ENCODE measurements at regions not wholly inside any gene's neighbourhood (a gene's known extent, or its start where the extent isn't known, plus 50 kb on each side); places are given as distances from the start of the nearest gene placed in this dataset.

DNA sequence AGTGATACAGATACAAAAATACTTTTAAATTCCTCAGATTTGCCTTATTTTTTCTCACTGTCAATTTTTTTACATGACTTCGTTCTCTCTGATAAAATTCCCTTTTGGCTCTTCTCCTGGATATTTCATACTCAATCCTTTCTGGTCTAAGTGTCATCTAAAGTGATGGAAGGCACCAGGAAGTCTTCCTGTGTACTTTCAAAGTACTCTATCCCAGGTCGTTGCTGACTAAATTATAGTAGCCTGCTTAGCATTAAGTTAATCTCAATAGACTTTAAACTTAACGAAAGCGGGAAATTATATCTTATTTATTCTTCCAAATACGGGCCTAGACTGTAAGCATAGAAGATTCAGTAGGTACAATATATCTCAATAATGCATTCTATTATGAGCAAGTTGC lies 67.8 kb downstream of the CASP12 start:
- no peaks in the 10 kb centered on the region for H3K9me3 Mint-ChIP-seq

DNA sequence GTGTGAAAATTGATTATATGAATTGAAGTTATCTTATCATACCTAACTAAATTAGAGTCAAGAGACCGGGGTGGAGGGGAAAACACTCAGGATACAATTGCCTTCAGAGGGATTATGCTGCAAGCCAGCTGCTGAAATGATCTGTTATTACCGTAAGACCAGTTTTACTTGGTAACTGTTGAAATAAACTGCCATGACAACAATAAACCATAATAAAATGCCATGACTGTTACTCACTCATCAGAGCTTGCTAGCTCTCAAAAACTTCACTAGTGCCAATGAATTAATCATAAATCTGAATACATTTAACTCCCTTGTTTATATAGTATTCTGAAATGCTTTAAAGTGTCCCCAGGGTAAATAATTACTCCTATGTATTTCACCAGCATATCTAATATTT lies 68.2 kb downstream of the CASP12 start:
- ATAC-seq (no peak), DNase-seq (ENCODE audit: low spot score in 2 of 2) (no peak)
- no peaks in the 10 kb centered on the region for H3K36me3 Mint-ChIP-seq
- H3K9me3 Mint-ChIP-seq: no peaks in the 10 kb centered on the region
- no peak overlapping the region for H3K27ac Mint-ChIP-seq

More for the DNA sequence above, 67.8 kb downstream of the CASP12 start:
- Mint-ChIP-seq H3K27ac (no peak overlapping the region), H3K36me3 (no peaks in the 10 kb centered on the region)
- ATAC-seq: no peak
- no peak for DNase-seq (ENCODE audit: low spot score in 2 of 2)

DNA sequence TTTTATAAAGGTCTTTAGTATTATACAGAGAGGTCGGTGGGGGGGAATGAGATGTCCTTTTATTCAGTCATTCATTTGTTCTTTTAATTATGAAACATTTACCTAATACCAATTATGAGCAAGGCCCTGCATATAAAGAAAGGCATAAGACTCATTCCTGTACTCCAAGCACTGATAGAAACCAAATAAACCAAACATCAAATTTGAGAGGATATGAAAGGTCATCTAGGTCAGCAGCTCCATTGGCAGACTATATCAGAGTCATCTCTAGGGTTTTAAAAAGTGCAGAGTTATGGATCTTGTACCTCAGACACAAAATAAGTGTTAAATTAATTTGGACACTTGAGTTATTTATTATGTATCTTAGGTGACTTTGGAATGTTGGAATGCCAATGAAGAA lies 71.5 kb downstream of the CASP12 start:
- no peak for DNase-seq (ENCODE audit: low spot score in 2 of 2)
- peak overlapping the region in 1 of 2 donors; percentile 3 for H3K27ac Mint-ChIP-seq
- H3K9me3 Mint-ChIP-seq: no peaks in the 10 kb centered on the region
- no peak for ATAC-seq
- no peaks in the 10 kb centered on the region for H3K36me3 Mint-ChIP-seq

DNA sequence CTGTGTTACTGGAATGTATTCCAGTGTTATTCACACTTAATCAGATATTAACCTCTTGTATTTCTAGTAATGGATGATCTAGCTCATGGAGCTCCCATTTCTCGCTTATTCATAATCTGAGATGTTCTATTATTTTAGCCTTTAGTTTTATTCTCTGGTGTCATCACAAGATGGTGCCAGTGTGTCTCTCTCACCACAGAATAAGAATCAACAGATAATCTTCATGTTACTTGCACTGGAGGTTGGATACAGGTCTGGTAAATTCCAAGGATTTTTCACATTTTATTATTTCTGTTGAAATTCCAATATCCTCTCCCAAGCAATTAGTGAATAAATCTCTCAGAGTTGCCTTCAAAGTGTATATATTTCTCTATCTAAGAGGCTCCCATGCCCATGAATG lies 74.6 kb downstream of the CASP12 start:
- no peak for ATAC-seq
- no peaks in the 10 kb centered on the region for H3K9me3 Mint-ChIP-seq
- H3K36me3 Mint-ChIP-seq: no peaks in the 10 kb centered on the region
- DNase-seq (ENCODE audit: low spot score in 2 of 2): no peak
- no peak overlapping the region for H3K27ac Mint-ChIP-seq

DNA sequence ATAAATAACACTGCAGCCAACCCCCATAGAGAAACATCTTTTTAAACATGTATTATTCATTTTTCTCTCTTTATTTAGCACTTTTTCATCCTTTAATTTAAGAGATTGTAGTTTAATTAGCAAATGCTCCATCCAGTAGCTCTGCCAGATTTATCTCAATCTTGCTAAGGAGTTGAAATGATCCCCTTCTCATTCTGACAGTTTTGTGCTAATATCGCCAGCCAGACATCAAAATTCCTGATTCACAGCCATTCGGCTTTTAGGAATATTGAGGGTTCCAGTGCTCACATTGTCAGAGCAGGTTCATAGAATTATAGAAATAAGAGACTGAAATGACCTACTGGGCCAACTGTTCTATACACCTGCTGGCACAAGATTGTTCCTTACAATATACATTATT lies 77.8 kb downstream of the CASP12 start:
- no peaks in the 10 kb centered on the region for H3K9me3 Mint-ChIP-seq
- no peak for ATAC-seq
- H3K27ac Mint-ChIP-seq: no peak overlapping the region
- no peak for DNase-seq (ENCODE audit: low spot score in 2 of 2)
- H3K36me3 Mint-ChIP-seq: no peaks in the 10 kb centered on the region

DNA sequence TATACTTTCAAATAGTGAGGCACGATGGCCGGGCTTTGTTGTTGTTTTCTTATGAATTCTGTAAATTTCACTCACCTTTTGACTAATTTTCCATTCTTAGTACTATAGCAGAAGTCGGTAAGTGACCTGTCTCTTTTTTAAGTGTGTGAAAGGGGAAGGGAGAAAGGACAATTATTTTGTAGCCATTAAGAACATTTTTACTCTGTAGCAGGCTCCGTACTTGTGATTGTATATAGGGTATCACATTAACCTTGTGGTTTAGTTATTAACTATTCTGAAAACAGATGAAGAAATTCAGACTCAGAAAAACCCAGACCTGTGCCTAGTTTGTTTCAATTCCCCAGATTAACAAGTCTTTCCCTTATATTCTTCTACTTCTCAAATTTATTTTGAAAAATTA lies 78.7 kb downstream of the CASP12 start:
- ATAC-seq (no peak), DNase-seq (ENCODE audit: low spot score in 2 of 2) (no peak)
- no peak overlapping the region for H3K27ac Mint-ChIP-seq
- H3K9me3 Mint-ChIP-seq: no peaks in the 10 kb centered on the region
- no peaks in the 10 kb centered on the region for H3K36me3 Mint-ChIP-seq

DNA sequence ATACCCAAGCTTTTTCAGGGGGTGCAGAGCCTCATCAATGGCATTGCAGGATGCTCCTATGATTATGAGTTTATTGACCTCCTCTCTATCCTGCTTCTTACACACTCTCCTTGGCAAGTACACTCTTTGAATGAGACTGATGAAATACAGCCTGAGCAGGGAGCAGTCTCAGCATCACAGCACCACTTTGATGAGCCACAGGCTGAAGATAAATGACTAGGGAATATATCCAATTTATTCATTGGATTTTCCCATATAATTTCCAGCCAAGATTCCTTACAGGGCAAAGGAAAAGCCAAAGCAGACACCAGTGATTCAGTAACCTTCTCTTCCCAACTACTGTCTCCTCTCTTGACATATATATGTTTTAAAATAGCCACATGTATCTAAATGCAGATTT lies 79.2 kb downstream of the CASP12 start:
- no peak overlapping the region for H3K27ac Mint-ChIP-seq
- H3K9me3 Mint-ChIP-seq: no peaks in the 10 kb centered on the region
- DNase-seq (ENCODE audit: low spot score in 2 of 2) (no peak), ATAC-seq (no peak)
- H3K36me3 Mint-ChIP-seq: no peaks in the 10 kb centered on the region

DNA sequence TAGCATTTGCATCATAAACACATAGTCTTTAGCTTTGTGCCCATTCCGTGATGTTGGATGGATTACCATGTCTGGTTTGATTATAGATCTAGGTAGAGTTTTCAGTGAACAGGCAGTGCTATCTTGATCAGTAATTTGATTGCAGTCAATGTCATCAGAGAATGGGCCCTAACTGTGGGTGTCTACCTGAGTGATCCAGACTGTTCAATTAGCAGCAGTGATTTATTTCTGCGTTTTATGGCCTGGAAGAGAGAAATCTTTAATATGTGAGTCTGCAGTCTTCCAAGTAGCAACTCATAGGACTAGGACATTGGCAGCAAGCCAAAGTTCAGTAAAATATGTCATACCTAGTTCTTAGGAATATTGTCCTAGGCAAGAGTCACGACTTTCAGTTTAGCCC lies 80.3 kb downstream of the CASP12 start:
- no peaks in the 10 kb centered on the region for H3K9me3 Mint-ChIP-seq
- DNase-seq (ENCODE audit: low spot score in 2 of 2) (no peak), ATAC-seq (no peak)
- H3K27ac Mint-ChIP-seq: no peak overlapping the region
- H3K36me3 Mint-ChIP-seq: no peaks in the 10 kb centered on the region

DNA sequence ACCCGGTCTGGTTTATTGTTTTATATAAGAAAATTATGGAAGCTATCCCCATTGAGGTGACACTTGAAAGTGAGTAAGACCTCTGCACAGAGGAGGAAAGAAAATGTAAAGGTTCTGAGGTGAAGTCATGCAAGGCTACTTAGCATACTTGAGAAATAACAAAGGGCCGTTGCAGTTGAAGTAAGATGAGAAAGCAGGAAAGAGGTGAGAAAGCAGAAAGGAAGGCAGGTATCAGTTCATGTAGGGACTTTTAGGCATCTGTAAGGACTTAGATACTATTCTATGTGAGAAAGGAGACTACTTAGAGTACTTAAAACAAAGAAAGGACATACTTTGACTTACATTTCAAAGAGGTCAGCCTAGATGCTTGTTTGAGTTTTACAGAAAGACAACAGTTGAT lies 84.7 kb downstream of the CASP12 start:
- Mint-ChIP-seq H3K9me3 (no peaks in the 10 kb centered on the region), H3K27ac (no peak overlapping the region), H3K36me3 (no peaks in the 10 kb centered on the region)
- DNase-seq (ENCODE audit: low spot score in 2 of 2) (no peak), ATAC-seq (no peak)

DNA sequence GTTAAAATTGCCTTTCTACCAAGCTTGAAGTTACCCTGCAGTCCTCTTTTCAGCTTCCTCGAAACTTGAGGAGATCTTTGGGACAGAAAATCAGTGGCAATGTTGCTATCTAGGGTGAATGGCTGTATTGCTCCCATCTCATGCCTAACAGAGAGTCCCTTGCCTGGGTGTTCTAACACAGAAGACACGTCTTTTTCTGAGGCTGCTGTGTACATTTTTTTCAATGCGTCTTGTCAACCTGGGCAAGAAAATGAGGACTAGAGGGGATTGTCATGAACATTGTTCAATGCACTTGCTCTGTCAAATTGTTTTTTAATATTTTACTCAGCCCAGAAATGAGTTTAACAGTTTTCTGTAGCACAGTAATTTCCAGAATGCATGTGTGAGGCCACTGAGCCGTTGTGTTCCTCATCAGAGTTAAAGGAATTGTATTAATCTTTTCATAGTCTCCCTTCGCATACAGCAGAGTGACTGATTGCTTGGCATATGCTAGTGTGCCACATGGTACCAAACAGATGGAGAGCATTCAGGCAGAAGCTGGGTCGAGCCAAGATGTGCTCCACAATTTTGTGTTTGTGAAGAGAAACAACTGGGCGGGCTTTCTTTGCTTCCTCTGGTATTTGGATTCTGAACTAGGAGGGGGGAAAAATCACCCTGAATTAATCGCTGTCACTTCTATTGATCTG lies 86.0 kb downstream of the CASP12 start:
- DNase-seq (ENCODE audit: low spot score in 2 of 2) (no peak), ATAC-seq (no peak)
- Mint-ChIP-seq H3K27ac (no peak overlapping the region), H3K36me3 (no peaks in the 10 kb centered on the region), H3K9me3 (no peaks in the 10 kb centered on the region)

DNA sequence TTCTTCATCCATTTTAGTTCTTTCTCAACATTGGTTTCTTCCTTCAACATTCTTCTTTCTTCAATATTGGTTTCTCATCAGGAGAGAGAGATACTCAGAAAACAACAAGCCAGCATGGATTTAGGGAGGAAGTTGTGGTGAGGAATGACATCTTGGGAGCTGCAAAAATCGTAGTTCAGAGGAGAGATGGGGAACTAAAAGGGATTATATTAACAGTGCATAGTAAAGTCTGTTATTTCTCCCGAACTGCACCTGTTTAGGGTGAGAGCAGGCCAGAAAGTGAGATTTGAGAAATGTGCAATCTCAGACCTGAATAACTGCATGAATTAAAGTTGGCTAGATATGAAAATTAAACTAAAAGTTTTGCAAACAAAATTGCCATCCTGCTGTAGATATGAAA lies 94.5 kb downstream of the CASP12 start:
- no peaks in the 10 kb centered on the region for H3K9me3 Mint-ChIP-seq
- H3K27ac Mint-ChIP-seq: no peak overlapping the region
- peaks cover under 1% of the 10 kb centered on the region in 2 donors for H3K36me3 Mint-ChIP-seq
- ATAC-seq: no peak
- DNase-seq (ENCODE audit: low spot score in 2 of 2): no peak

DNA sequence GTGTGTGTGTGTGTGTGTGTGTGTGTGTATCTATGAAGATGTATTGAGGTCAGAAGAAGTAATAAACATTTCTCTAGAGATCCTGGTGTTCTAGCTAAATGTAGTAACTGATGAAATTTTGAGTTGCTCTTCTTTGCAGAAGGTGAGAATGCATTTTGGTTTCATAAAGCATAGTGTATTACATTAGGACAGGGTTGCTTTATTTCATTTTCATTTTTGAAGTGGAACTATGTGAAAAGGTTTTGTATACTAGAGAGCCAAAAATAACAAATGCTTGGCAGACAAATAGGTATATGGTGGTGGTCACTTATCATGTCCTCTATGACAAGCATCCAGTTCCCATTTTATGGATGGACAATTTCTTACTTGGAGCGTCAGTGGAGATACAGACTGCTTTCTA lies 99.0 kb downstream of the CASP12 start:
- no peak for DNase-seq (ENCODE audit: low spot score in 2 of 2)
- peaks cover 15 to 18% of the 10 kb centered on the region in 2 donors for H3K36me3 Mint-ChIP-seq
- H3K27ac Mint-ChIP-seq: peak overlapping the region; percentile 46 to 89
- ATAC-seq: peak; percentile 29 to 54
- H3K9me3 Mint-ChIP-seq: peaks cover 0 to 8% of the 10 kb centered on the region in 2 donors

DNA sequence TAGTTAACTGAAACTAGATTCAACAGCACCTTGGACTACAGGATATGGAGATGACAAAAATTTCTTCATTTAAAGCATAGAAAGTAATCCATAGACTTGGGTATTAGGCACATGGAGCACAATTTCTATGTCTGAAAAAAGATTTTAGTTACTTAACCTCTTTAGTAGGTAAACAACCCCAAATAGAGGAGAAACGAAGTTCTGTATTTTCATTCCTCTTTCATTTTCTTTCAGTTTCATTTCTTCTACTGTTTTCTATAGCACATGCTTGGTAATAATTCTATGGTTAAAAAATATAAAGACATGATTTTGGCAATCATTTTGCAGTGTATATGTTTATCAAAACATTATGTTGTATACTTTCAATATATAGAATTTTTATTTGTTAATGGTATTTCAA lies 99.5 kb downstream of the CASP12 start:
- DNase-seq (ENCODE audit: low spot score in 2 of 2): no peak
- ATAC-seq: peak in 1 of 2 donors; percentile 11
- peaks cover 0 to 8% of the 10 kb centered on the region in 2 donors for H3K9me3 Mint-ChIP-seq

DNA sequence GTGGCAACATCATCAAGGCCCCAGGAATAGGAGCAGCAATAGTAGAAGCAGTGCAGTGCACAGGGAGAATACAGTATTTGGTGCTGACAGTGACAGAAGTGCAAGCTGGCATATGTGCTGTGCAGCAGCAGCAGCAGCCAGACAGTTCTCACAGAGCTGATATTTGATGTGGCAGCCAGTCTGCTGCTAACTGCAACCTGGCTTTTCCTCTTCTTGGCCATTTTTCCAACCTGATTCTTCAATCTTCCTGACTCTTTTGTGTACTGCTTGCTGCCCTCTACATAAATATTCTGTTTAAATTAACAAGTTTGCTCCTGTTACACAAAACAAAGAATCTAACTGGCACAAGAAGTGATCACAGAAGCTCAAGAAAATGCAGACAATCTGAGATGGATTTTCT lies 102.0 kb downstream of the CASP12 start:
- peaks cover 15 to 18% of the 10 kb centered on the region in 2 donors for H3K36me3 Mint-ChIP-seq
- no peak for DNase-seq (ENCODE audit: low spot score in 2 of 2)
- ATAC-seq: no peak
- H3K27ac Mint-ChIP-seq: no peak overlapping the region
- H3K9me3 Mint-ChIP-seq: peaks cover 0 to 8% of the 10 kb centered on the region in 2 donors

More for the DNA sequence above, 99.5 kb downstream of the CASP12 start:
- Mint-ChIP-seq H3K27ac (peak overlapping the region; percentile 88 to 89), H3K36me3 (peaks cover 15 to 18% of the 10 kb centered on the region in 2 donors)

DNA sequence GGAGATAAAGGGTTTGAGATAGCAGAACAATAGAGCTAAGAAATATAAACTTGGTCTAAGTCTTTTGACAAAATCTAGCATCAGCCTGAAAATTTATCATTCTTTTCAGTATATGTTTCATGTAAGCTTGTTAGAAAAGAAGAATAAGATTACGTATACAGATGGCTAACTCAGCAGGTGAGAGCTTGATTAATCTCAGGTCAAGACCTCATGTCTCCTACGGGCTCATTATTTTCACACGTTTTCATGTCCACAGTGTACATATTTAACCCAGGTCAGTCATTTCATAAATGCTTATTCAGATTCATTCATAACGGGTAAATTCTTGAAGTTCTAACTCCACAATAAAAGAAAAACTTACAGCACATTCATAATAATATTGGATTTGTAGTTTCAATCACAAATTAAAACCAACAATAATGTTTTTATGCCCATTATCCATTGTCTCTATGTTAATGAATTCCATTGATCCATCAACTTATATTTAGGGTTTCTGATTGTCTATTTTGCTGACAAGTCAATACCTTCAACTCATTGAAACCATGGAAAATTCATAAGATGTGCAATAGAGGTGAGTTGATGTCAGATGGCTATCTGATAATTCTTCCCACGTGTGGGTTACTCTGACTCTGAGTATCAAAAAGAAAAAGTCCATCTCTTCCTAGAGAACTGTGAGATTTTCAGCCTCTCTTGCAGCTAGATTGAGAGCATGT lies 102.6 kb downstream of the CASP12 start:
- DNase-seq (ENCODE audit: low spot score in 2 of 2) (no peak), ATAC-seq (no peak)
- no peak overlapping the region for H3K27ac Mint-ChIP-seq
- H3K36me3 Mint-ChIP-seq: peaks cover 15 to 18% of the 10 kb centered on the region in 2 donors
- H3K9me3 Mint-ChIP-seq: peaks cover 0 to 8% of the 10 kb centered on the region in 2 donors

DNA sequence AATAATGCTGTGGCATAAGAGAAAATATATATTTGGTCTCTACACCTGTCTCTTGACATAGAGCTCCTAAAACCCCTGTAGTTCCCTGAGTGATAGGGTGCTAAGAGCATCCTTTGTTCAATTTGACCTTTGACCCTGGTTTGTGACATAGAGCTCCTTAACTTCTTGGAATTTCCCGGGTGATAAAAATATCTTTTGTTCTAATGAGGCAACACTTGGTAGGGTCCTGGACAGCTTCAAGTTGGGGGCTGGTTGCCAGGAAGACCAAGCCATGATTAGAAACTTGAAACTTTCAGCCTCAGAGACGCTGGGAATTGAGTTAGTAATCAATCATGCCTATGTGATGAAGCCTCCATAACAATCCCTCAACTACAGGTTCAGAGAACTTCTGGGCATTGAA lies 105.4 kb downstream of the CASP12 start:
- ATAC-seq: no peak
- H3K27ac Mint-ChIP-seq: no peak overlapping the region
- no peak for DNase-seq (ENCODE audit: low spot score in 2 of 2)
- H3K36me3 Mint-ChIP-seq: peaks cover 10 to 14% of the 10 kb centered on the region in 2 donors
- H3K9me3 Mint-ChIP-seq: peaks cover 0 to 8% of the 10 kb centered on the region in 2 donors

DNA sequence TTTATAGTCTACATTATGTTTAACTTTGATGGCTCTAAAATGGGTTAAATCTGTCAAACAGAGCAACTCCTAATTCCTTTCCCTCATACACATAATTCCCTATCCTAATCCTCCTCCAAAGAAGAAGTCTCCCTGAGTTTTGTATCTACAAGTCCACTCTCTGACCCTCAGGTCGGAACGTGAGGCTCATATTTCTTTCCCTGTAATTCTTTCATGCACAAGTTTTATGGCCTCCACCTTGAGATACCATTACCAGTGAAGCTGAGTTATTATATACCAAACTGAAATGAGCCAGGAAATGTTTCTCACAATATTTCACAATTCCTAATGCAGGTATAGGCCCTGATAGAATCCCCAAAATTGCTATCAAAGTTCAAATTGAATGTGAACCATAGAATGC lies 106.4 kb downstream of the CASP12 start:
- no peak overlapping the region for H3K27ac Mint-ChIP-seq
- H3K9me3 Mint-ChIP-seq: peaks cover 0 to 4% of the 10 kb centered on the region in 2 donors
- H3K36me3 Mint-ChIP-seq: peaks cover under 1 to 9% of the 10 kb centered on the region in 2 donors
- DNase-seq (ENCODE audit: low spot score in 2 of 2) (no peak), ATAC-seq (no peak)
